Kidney (tissue), 13 donors: ENCODE measurements at regions not wholly inside any gene's neighbourhood (a gene's known extent, or its start where the extent isn't known, plus 50 kb on each side); places are given as distances from the start of the nearest gene placed in this dataset.

Source experiments
- DNase-seq, 5 donors: peaks; one replicate each; pipeline ENCODE4 v3.0.0-alpha.2; 2013 to 2020
- FAIRE-seq: peaks from 2 replicates; lab custom pipeline; 2012; peaks lifted over from hg19 to GRCh38; lab: Jason Lieb, UNC
- H3K27ac ChIP-seq, 2 donors: one replicate each; pipeline ENCODE4 v1.7.0; 2013; ENCODE audit warnings: low read depth in 2 of 2, low read length in 2 of 2, inconsistent platforms in 1 of 2
- H3K27me3 ChIP-seq: one replicate; pipeline ENCODE4 v1.7.1; 2013; ENCODE audit warnings: low read length, inconsistent platforms; ENCODE audit not compliant: control insufficient read depth, insufficient read depth
- H3K36me3 ChIP-seq, 3 donors: one replicate each; pipeline versions ENCODE4 v1.7.0 to v1.7.1; 2013; ENCODE audit warnings: low read length in 3 of 3, control low read depth in 1 of 3, inconsistent platforms in 1 of 3; ENCODE audit not compliant: insufficient read depth in 3 of 3, control insufficient read depth in 2 of 3
- H3K4me1 ChIP-seq, 3 donors: one replicate each; pipeline versions ENCODE4 v1.7.0 to v1.7.1; 2013; ENCODE audit warnings: low read length in 3 of 3, inconsistent platforms in 1 of 3, low read depth in 1 of 3; ENCODE audit not compliant: control insufficient read depth in 2 of 3, insufficient read depth in 2 of 3
- H3K4me3 ChIP-seq, 3 donors: one replicate each; pipeline versions ENCODE4 v1.7.0 to v1.8.1; 2013; ENCODE audit warnings: low read length in 3 of 3, control low read depth in 1 of 3, inconsistent platforms in 1 of 3
- H3K9ac ChIP-seq, 3 donors: one replicate each; pipeline versions ENCODE4 v1.7.0 to v1.7.1; 2013; ENCODE audit warnings: low read length in 3 of 3, control low read depth in 1 of 3, inconsistent platforms in 1 of 3
- H3K9me3 ChIP-seq, 3 donors: one replicate each; pipeline versions ENCODE4 v1.7.0 to v1.7.1; 2013; ENCODE audit warnings: low read length in 3 of 3, control low read depth in 1 of 3, inconsistent platforms in 1 of 3; ENCODE audit not compliant: control insufficient read depth in 2 of 3, insufficient read depth in 1 of 3
- CTCF ChIP-seq: IDR thresholded peaks from 3 replicates; pipeline ENCODE4 v1.5.1; 2012; ENCODE audit warnings: mild to moderate bottlenecking, moderate library complexity, borderline replicate concordance; ENCODE audit not compliant: insufficient read depth; ENCODE audit errors: extremely low read depth
- intact Hi-C: fragments of 100-400 bp; cut with DNase I; formaldehyde crosslinking; loops from one replicate; pipeline ENCODE4 v1.11.1; 2022
- donor health status: control.
- donor health status: control.
- donor health status: control.
- donor health status: control.
- donor health status: control.
- donor health status: DM: yes; HTN: yes; CAD: no.
- donor health status: Normal renal cell carcinoma (clear cell type).

GRCh38 chr2:221931251-221931991, 359.3 kb upstream of the EPHA4 start:
- FAIRE-seq, result no peak
- TF ChIP-seq CTCF, result no peak
- Histone ChIP-seq H3K36me3 (no peaks in the 10 kb centered on the region), H3K9me3 (no peaks in the 10 kb centered on the region), H3K27ac (no peak overlapping the region), H3K4me1 (no peaks in the 10 kb centered on the region), H3K4me3 (no peak overlapping the region), H3K9ac (no peak overlapping the region), H3K27me3 (no peaks in the 10 kb centered on the region)
- intact Hi-C loops, result no loop called here
- no peak for DNase-seq

- TF ChIP-seq CTCF, result no peak
- H3K9ac ChIP-seq, result no peak overlapping the region
- FAIRE-seq (no peak), DNase-seq (no peak)
- H3K9me3 ChIP-seq, result no peaks in the 10 kb centered on the region
- intact Hi-C loops, result no loop called here
- H3K27ac ChIP-seq, result no peak overlapping the region
- no peaks in the 10 kb centered on the region for H3K4me1 ChIP-seq
- H3K4me3 ChIP-seq, result no peak overlapping the region
- H3K36me3 ChIP-seq, result no peaks in the 10 kb centered on the region
- H3K27me3 ChIP-seq, result no peaks in the 10 kb centered on the region
Observed at GRCh38 chr2:221929259-221929658, 357.2 kb upstream of the EPHA4 start.

- Histone ChIP-seq H3K4me3 (no peak overlapping the region), H3K4me1 (no peaks in the 10 kb centered on the region), H3K27ac (no peak overlapping the region), H3K9ac (no peak overlapping the region), H3K27me3 (no peaks in the 10 kb centered on the region), H3K9me3 (no peaks in the 10 kb centered on the region), H3K36me3 (no peaks in the 10 kb centered on the region)
- DNase-seq, result no peak
- FAIRE-seq, result no peak
- TF ChIP-seq CTCF, result no peak
- intact Hi-C loops, result no loop called here
Observed at GRCh38 chr2:221926327-221926726, 354.2 kb upstream of the EPHA4 start.

- H3K9me3 ChIP-seq, result no peaks in the 10 kb centered on the region
- H3K4me3 ChIP-seq, result no peak overlapping the region
- H3K27ac ChIP-seq, result no peak overlapping the region
- DNase-seq (no peak), FAIRE-seq (no peak)
- TF ChIP-seq CTCF, result no peak
- H3K36me3 ChIP-seq, result no peaks in the 10 kb centered on the region
- H3K27me3 ChIP-seq, result no peaks in the 10 kb centered on the region
- intact Hi-C loops, result no loop called here
- no peaks in the 10 kb centered on the region for H3K4me1 ChIP-seq
- H3K9ac ChIP-seq, result no peak overlapping the region
Observed at GRCh38 chr2:221924576-221924975, 352.5 kb upstream of the EPHA4 start.
